ENCODE measurements at regions not wholly inside any gene's neighbourhood (a gene's known extent, or its start where the extent isn't known, plus 50 kb on each side); places are given as distances from the start of the nearest gene placed in this dataset.

- ChIA-PET POLR2A (no interaction called here), CTCF (interaction anchor here (0.6 kb wide), 1 partner anchor 8 kb away, joined by 3 read pairs; no protein-coding TSS in a partner anchor)
- TF ChIP-seq FOXK2 (IDR thresholded peaks at IDR 0.05) (no peak), ARNT (IDR thresholded peaks at IDR 0.05) (no peak), SUZ12 (IDR thresholded peaks at IDR 0.05) (no peak), LEF1 (IDR thresholded peaks at IDR 0.05; ENCODE audit: borderline replicate concordance) (no peak), BHLHE40 (IDR thresholded peaks at IDR 0.05; ENCODE audit: borderline replicate concordance) (no peak), HDGF (IDR thresholded peaks at IDR 0.05; ENCODE audit: borderline replicate concordance) (no peak), TARDBP (IDR thresholded peaks at IDR 0.05) (no peak), FOXA1 (IDR thresholded peaks at IDR 0.05) (no peak), CTBP1 (IDR thresholded peaks at IDR 0.05; ENCODE audit: borderline replicate concordance) (no peak), SP1 (IDR thresholded peaks at IDR 0.05) (no peak)
- no peak for DNase-seq (ENCODE audit: extremely low spot score)
Observed at GRCh38 chr1:5506634-5507033, 485.6 kb downstream of the NPHP4 start.

- ChIA-PET CTCF (no interaction called here), POLR2A (no interaction called here)
- DNase-seq (ENCODE audit: extremely low spot score): no peak
- no peak for TF ChIP-seq CTBP1 (IDR thresholded peaks at IDR 0.05; ENCODE audit: borderline replicate concordance)
- TF ChIP-seq ELF4 (IDR thresholded peaks at IDR 0.05): no peak
- no peak for TF ChIP-seq FOXA1 (IDR thresholded peaks at IDR 0.05)
- TF ChIP-seq NFRKB (IDR thresholded peaks at IDR 0.05): no peak
- no peak for TF ChIP-seq L3MBTL2 (conservative IDR thresholded peaks at IDR 0.05)
- no peak for TF ChIP-seq LEF1 (IDR thresholded peaks at IDR 0.05; ENCODE audit: borderline replicate concordance)
- TF ChIP-seq TARDBP (IDR thresholded peaks at IDR 0.05): no peak
- TF ChIP-seq SUZ12 (IDR thresholded peaks at IDR 0.05): no peak
- no peak for TF ChIP-seq PKNOX1 (IDR thresholded peaks at IDR 0.05)
Observed at GRCh38 chr1:5505944-5506343, 486.3 kb downstream of the NPHP4 start.

GRCh38 chr1:5504364-5504740, 487.9 kb downstream of the NPHP4 start:
- POLR2A ChIA-PET: no interaction called here
- no peak for DNase-seq (ENCODE audit: extremely low spot score)
- CTCF ChIA-PET: no interaction called here
- no peak for TF ChIP-seq FOXA1 (IDR thresholded peaks at IDR 0.05)
- TF ChIP-seq NFRKB (IDR thresholded peaks at IDR 0.05): no peak
- no peak for TF ChIP-seq HDGF (IDR thresholded peaks at IDR 0.05; ENCODE audit: borderline replicate concordance)
- no peak for TF ChIP-seq CTBP1 (IDR thresholded peaks at IDR 0.05; ENCODE audit: borderline replicate concordance)
- TF ChIP-seq SP1 (IDR thresholded peaks at IDR 0.05): no peak
- no peak for TF ChIP-seq FOXK2 (IDR thresholded peaks at IDR 0.05)
- no peak for TF ChIP-seq SUZ12 (IDR thresholded peaks at IDR 0.05)
- no peak for TF ChIP-seq BHLHE40 (IDR thresholded peaks at IDR 0.05; ENCODE audit: borderline replicate concordance)
- no peak for TF ChIP-seq TARDBP (IDR thresholded peaks at IDR 0.05)
- no peak for TF ChIP-seq FOXM1 (IDR thresholded peaks at IDR 0.05; ENCODE audit: borderline replicate concordance)
- no peak for TF ChIP-seq ZNF384 (IDR thresholded peaks at IDR 0.05)
- no peak for TF ChIP-seq LEF1 (IDR thresholded peaks at IDR 0.05; ENCODE audit: borderline replicate concordance)
- no peak for TF ChIP-seq ARNT (IDR thresholded peaks at IDR 0.05)
- no peak for TF ChIP-seq L3MBTL2 (conservative IDR thresholded peaks at IDR 0.05)
- no peak for TF ChIP-seq PKNOX1 (IDR thresholded peaks at IDR 0.05)
- no peak for TF ChIP-seq ELF4 (IDR thresholded peaks at IDR 0.05)

- ChIA-PET POLR2A (no interaction called here), CTCF (no interaction called here)
- no peak for TF ChIP-seq PKNOX1 (IDR thresholded peaks at IDR 0.05)
- TF ChIP-seq FOXK2 (IDR thresholded peaks at IDR 0.05): no peak
- no peak for TF ChIP-seq SUZ12 (IDR thresholded peaks at IDR 0.05)
- TF ChIP-seq L3MBTL2 (conservative IDR thresholded peaks at IDR 0.05): no peak
- TF ChIP-seq FOXA1 (IDR thresholded peaks at IDR 0.05): no peak
- no peak for TF ChIP-seq BHLHE40 (IDR thresholded peaks at IDR 0.05; ENCODE audit: borderline replicate concordance)
- TF ChIP-seq ZNF384 (IDR thresholded peaks at IDR 0.05): no peak
- no peak for TF ChIP-seq FOXM1 (IDR thresholded peaks at IDR 0.05; ENCODE audit: borderline replicate concordance)
- no peak for TF ChIP-seq NFRKB (IDR thresholded peaks at IDR 0.05)
- TF ChIP-seq HDGF (IDR thresholded peaks at IDR 0.05; ENCODE audit: borderline replicate concordance): no peak
- TF ChIP-seq TARDBP (IDR thresholded peaks at IDR 0.05): no peak
- no peak for TF ChIP-seq SP1 (IDR thresholded peaks at IDR 0.05)
- no peak for TF ChIP-seq LEF1 (IDR thresholded peaks at IDR 0.05; ENCODE audit: borderline replicate concordance)
- TF ChIP-seq CTBP1 (IDR thresholded peaks at IDR 0.05; ENCODE audit: borderline replicate concordance): no peak
- TF ChIP-seq ARNT (IDR thresholded peaks at IDR 0.05): no peak
- TF ChIP-seq ELF4 (IDR thresholded peaks at IDR 0.05): no peak
- no peak for DNase-seq (ENCODE audit: extremely low spot score)
Observed at GRCh38 chr1:5503556-5504363, 488.5 kb downstream of the NPHP4 start.

- TF ChIP-seq TARDBP (IDR thresholded peaks at IDR 0.05) (no peak), ARNT (IDR thresholded peaks at IDR 0.05) (no peak), PKNOX1 (IDR thresholded peaks at IDR 0.05) (no peak), FOXM1 (IDR thresholded peaks at IDR 0.05; ENCODE audit: borderline replicate concordance) (no peak)
- DNase-seq (ENCODE audit: extremely low spot score): no peak
- ChIA-PET CTCF (no interaction called here), POLR2A (no interaction called here)
Observed at GRCh38 chr1:5502311-5503194, 489.7 kb downstream of the NPHP4 start.

Data from HEK293T (cell line).